Hepatocyte (in vitro differentiated cells): ENCODE measurements at regions not wholly inside any gene's neighbourhood (a gene's known extent, or its start where the extent isn't known, plus 50 kb on each side); places are given as distances from the start of the nearest gene placed in this dataset.

Experiments used
- CTCF ChIP-seq: fragments of 200-600 bp; sonication (generic); IDR thresholded peaks from 2 replicates; pipeline ENCODE4 v1.5.1; 2016; ENCODE audit warnings: antibody characterized with exemption, mild to moderate bottlenecking; ENCODE audit not compliant: poor library complexity
- EZH2phosphoT487 ChIP-seq: fragments of 200-600 bp; sonication (generic); IDR thresholded peaks from one replicate; pipeline ENCODE4 v1.6.1; 2018; ENCODE audit warnings: antibody characterized with exemption, mild to moderate bottlenecking, low read depth, moderate library complexity; ENCODE audit not compliant: unreplicated experiment, severe bottlenecking

GRCh38 chr6:104600639-104600931 is 259.1 kb downstream of the HACE1 start:
- no peak for TF ChIP-seq CTCF
- TF ChIP-seq EZH2phosphoT487: no peak
